K562 (cell line): ENCODE measurements at regions not wholly inside any gene's neighbourhood (a gene's known extent, or its start where the extent isn't known, plus 50 kb on each side); places are given as distances from the start of the nearest gene placed in this dataset.

ENCODE experiments used
- BHLHE40 ChIP-seq: IDR thresholded peaks from 2 replicates; pipeline ENCODE4 v1.6.1; 2011; ENCODE audit warnings: low read length, improper control_type of control experiment
- CXXC5 ChIP-seq: fragments of 250-450 bp; sonication (Bioruptor Pico); IDR thresholded peaks from 2 replicates; pipeline ENCODE4 v1.8.0; 2022; ENCODE audit warnings: inconsistent platforms, mild to moderate bottlenecking, moderate library complexity
- DMBX1 ChIP-seq: fragments of 250-450 bp; sonication (Bioruptor Pico); IDR thresholded peaks from 2 replicates; pipeline ENCODE4 v1.8.0; 2022; ENCODE audit warnings: inconsistent platforms, mild to moderate bottlenecking, moderate library complexity, borderline replicate concordance
- E2F4 ChIP-seq: sonication (generic); formaldehyde crosslinking; IDR thresholded peaks from 2 replicates; pipeline ENCODE4 v1.8.0; 2022; ENCODE audit warnings: mild to moderate bottlenecking, low read depth, missing genetic modification reagents
- FOXM1 ChIP-seq, 2 experiments: fragments of 450-650 bp in 1 of 2; sonication (generic) in 1 of 2; formaldehyde crosslinking in 1 of 2; IDR thresholded peaks; 2 replicates each; pipeline versions ENCODE4 v1.6.1 to v1.9.0; 2017 to 2022; ENCODE audit warnings: low read depth in 2 of 2, mild to moderate bottlenecking in 2 of 2, missing genetic modification reagents in 1 of 2, moderate library complexity in 1 of 2
- IRF9 ChIP-seq: fragments of 450-650 bp; IDR thresholded peaks from 2 replicates; pipeline ENCODE4 v1.6.1; 2016; ENCODE audit warnings: missing biosample characterization, missing genetic modification characterization
- L3MBTL2 ChIP-seq: fragments of 450-650 bp; IDR thresholded peaks from 2 replicates; pipeline ENCODE4 v1.6.1; 2016; ENCODE audit warnings: mild to moderate bottlenecking, moderate library complexity
- MGA ChIP-seq: fragments of 450-650 bp; IDR thresholded peaks from 2 replicates; pipeline ENCODE4 v1.6.1; 2016; ENCODE audit warnings: mild to moderate bottlenecking, moderate library complexity
- TFE3 ChIP-seq: fragments of 450-650 bp; formaldehyde crosslinking; IDR thresholded peaks from 2 replicates; pipeline ENCODE4 v1.4.0; 2020; ENCODE audit warnings: mild to moderate bottlenecking, mixed read lengths
- USF1 ChIP-seq: sonication (generic); formaldehyde crosslinking; IDR thresholded peaks from 2 replicates; pipeline ENCODE4 v1.9.0; 2022; ENCODE audit warnings: mild to moderate bottlenecking, missing genetic modification reagents
- ZNF507 ChIP-seq: conservative IDR thresholded peaks from 2 replicates; pipeline ENCODE4 v1.6.1; 2017; ENCODE audit warnings: missing genetic modification characterization, missing compliant biosample characterization
- ZNF57 ChIP-seq: fragments of 450-650 bp; formaldehyde crosslinking; IDR thresholded peaks from 2 replicates; pipeline ENCODE4 v1.4.0; 2020; ENCODE audit warnings: mild to moderate bottlenecking, moderate library complexity

- TF ChIP-seq MGA (0 out of 2 replicates have a peak, but pooled peaks have one; percentile 46), ZNF507 (tag) (no peak), CXXC5 (CRISPR knock-in tag) (peak; percentile 33), IRF9 (no peak), BHLHE40 (peak; percentile 37; the same call in 1 of the 2 replicates), USF1 (CRISPR knock-in tag) (peak; percentile 16; the same call in 1 of the 2 replicates), L3MBTL2 (peak; percentile 49), E2F4 (no peak), ZNF57 (CRISPR knock-in tag) (no peak), TFE3 (CRISPR knock-in tag) (peak; percentile 64), FOXM1 (IDR thresholded peaks at IDR 0.05; ENCODE audit: low read depth) (no peak), FOXM1 (CRISPR knock-in tag; IDR thresholded peaks at IDR 0.05; ENCODE audit: low read depth) (no peak), DMBX1 (CRISPR knock-in tag) (peak; percentile 59; the same call in 1 of the 2 replicates)
Measured at GRCh38 chr3:152102410-152102809, 166.3 kb upstream of the MBNL1 start (continued).
